Stimulated activated CD8-positive, alpha-beta memory T cell treated with anti-CD3 and anti-CD28 coated beads, Interleukin-7, amount 100 ng/mL, for 48 hours (primary cell): ENCODE measurements at regions not wholly inside any gene's neighbourhood (a gene's known extent, or its start where the extent isn't known, plus 50 kb on each side); places are given as distances from the start of the nearest gene placed in this dataset.
"Not testable (repeated sequence)": the region's sequence is repeated elsewhere in the genome, so short reads cannot be mapped to it uniquely, and the experiment has no call there.

Experiments used
- DNase-seq, 2 donors: peaks; one replicate each; pipeline ENCODE4 v3.0.0-alpha.2; 2020; ENCODE audit warnings: low read depth in 1 of 2; ENCODE audit errors: extremely low read depth in 1 of 2

DNA sequence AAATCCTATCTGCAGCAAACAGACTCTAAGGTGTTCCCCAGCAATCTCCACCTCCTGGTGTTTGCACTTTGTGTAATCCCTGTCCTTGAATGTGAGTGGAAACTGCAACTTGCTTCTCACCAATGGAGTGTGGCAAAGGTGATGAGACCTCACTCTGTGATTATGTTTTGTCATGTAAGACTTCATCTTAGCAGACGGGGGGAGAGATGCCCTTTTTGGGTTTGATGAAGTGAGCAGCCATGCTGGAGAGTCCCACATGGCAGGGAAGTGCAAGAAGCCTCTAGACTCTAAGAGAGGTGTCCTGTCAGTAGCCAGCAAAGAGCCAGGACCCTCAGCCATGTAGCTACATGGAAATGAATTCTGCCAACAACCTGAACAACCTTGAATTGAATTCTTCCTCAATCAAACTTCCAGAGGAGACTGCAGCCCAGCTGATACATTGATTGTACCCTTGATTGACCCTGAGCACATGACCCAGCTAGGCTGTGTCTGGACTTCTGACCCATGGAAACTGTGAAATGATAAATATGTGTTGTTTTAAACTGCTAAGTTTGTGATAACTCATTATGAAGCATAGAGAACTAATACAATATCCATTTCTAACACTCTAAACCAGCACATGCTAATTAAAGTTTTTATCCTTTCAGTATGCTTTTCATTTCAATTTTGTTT is 71.4 kb upstream of the RASGRF1 start:
- DNase-seq = no peak

DNA sequence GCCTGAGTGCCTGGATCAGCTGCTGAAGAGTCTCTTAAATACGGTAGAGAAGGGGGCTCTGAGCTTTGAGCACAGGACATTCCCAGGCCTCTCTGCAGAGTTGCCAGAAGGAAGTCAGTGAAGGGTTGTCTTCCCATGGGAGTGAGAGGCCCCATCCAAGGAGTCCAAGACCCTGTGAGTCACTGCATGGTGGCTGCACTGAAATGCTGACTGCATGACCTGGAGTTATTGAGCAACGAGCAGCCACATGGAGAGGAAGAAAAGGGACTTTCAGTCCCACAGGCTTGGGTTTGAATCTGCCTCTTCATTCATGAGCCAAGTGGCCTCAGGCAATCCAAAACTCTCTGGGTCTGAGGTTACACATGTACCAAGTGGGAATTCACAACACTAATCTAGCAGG is 69.6 kb upstream of the RASGRF1 start:
- DNase-seq = no peak

DNA sequence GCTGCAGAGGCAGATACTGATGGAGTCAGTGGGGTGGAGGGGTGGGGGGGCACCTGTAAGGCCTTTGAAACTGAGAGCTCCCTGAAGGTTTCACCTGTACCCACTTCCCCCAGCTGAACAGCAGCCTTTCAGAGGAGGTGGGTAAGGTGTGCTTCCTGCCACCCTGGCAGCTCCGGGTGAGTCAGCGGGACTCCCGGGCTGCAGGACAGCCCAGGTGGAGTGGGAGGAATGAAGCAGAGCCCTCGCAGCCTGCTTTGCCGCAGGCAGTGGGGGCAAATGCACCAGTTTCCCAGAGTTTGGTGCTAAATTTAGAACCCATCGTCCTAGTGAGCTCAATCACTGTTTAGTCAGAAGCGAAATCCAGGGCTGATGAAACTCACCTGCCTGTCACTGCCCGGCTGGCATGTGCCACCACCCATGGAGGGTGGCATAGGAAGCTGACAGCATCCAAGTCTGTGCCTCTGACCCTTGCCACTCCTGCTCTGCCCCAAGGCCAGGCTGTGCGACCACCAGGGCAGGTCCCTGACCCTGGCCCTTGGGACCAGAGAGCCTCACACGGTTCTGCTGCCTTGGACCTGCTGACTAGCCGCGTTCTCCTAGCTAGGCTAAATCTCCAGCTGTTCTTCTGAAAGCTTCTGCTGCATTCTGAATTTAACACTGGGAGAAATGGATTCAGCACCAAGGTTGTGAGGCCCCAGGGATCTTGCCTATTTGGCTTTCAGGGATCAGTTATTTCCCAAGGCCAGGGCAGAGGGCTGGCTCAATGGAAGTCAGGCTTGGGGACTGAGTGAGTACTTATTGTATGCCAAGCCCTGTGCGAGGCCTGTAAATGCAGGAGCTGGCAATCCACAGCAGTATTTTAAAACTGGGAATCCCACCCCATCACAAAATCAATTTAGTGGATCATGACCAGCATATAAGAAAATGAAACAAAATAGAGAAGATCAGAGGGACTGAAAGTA is 67.3 kb upstream of the RASGRF1 start:
- DNase-seq = no peak

DNA sequence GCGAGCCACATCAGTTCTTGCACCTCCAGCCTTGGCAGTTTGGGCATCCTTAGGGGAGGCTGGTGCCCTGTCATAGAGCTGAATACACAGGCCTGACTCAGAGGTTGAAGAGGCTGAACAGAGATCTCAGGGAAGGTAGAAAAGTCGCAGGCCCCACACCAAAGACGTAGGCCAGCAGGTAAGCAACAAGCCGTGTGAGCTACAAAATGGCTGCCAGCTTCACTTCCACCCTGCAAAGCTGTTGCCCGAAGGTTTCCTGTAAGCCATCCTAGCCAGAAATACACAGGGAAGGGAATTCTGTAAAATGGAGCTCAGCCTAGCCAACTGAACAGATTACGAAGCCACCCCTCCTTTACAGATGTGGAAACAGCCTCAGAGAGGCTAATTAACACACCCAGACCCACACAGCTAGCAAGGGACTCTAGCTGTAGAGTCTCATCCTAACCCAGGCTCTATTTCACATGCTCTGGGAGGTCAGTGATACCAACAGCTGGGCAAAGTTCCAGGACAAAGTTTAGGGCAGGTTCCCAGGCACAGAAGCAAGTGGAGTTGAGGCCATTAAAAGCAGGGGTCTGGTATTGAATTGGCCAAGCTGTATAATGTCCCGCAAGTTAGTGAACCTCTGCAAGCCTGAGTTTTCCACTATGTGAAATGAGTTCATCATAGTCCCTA is 66.3 kb upstream of the RASGRF1 start:
- no peak for DNase-seq

DNA sequence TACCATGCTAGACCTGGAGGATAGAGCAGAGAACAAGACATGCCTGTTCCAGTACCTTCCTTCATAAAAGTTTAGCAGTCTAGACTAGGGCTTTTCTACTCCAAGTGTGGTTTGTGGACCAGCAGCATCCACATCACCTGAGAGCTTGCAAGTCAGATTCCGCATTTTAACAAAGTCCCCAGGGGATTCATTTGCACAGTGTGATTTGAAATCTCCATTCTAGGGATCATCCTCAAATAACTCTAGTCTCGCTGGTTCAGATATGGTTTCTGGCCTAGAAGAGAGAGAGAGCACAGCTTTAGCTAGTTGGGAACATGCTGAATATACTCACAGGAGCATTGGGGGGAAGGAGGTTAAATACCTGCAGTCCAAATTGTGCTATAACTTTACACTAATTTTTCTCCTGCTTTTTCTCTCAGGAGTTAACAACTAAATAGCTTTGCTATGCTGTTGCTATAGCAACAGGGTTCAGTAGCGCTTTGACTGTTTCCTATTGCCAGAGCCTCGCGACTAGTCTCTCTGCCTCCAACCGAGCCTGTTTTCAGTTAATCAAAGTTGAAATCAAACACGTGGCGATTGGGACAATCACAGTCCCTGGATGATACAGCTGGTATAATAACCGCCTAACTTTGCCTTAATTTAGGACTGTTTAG is 64.0 kb upstream of the RASGRF1 start:
- no peak for DNase-seq

DNA sequence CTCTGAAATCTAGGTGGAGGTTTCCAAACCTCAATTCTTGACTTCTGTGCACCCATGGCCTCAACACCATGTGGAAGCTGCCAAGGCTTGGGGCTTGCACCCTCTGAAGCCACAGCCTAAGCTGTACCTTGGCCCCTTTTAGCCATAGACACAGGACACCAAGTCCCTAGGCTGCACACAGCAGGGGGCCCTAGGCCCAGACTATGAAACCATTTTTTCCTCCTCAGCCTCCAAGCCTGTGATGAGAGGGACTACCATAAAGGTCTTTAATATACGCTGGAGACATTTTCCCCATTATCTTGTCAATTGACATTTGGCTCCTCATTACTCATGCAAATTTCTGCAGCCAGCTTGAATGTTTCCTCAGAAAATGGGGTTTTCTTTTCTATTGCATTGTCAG is 53.7 kb upstream of the RASGRF1 start:
- not testable (repeated sequence) for DNase-seq

DNA sequence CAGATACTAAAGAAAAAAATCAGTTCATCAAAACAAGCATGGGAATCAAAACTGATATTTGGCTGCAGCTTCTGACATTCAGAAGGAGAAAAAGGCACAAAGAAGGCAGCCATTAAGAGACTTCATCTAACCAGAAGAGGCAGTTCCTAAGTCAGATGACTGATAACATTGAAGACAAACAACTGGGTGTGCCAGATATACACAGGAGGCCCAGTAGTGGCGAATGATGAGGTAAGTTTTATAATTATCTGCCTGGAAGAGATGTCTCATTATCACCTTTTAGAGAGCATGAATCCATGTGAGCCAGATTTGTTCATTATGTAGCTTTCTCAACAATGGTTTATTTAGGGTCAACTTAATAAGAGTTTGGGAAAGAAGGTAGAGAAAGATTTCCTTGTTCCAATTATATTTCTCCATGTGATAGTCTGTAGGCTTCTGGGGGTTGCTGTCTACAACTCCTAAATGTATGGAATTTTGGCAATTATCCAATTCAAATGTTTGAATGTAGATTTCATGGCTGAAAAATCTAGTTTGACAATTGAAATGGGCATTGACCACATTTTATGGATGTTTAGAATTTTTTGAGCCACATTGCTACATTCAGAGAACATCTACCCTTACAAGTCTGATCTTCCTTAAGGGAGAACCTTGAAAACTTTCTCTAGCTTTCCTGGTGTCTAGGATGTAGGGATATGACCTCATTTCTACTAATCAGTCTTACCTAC is 50.4 kb upstream of the RASGRF1 start:
- no peak for DNase-seq
